ENCODE measurements at regions not wholly inside any gene's neighbourhood (a gene's known extent, or its start where the extent isn't known, plus 50 kb on each side); places are given as distances from the start of the nearest gene placed in this dataset.
"Not testable (repeated sequence)": the region's sequence is repeated elsewhere in the genome, so short reads cannot be mapped to it uniquely, and the experiment has no call there.

GRCh38 chr3:34676436-34676835 is 878.0 kb downstream of the PDCD6IP start:
- ChIA-PET POLR2A (no interaction called here), CTCF (no interaction called here)

- ChIA-PET CTCF (no interaction called here), POLR2A (no interaction called here)
These were observed 880.1 kb downstream of the PDCD6IP start for GRCh38 chr3:34678575-34678974.

- CTCF ChIA-PET, POLR2A ChIA-PET: not testable (repeated sequence)
These were observed 880.6 kb downstream of the PDCD6IP start for GRCh38 chr3:34679055-34679454.

- CTCF ChIA-PET = interaction anchor here (0.5 kb wide), 1 partner anchor 709 kb away, joined by 3 read pairs; no protein-coding TSS in a partner anchor
- POLR2A ChIA-PET = no interaction called here
These were observed 885.4 kb downstream of the PDCD6IP start for GRCh38 chr3:34683851-34684250.

GRCh38 chr3:34686541-34686940 is 888.1 kb downstream of the PDCD6IP start:
- POLR2A ChIA-PET = no interaction called here
- CTCF ChIA-PET = no interaction called here

GRCh38 chr3:34687671-34688070 is 889.2 kb downstream of the PDCD6IP start:
- POLR2A ChIA-PET = no interaction called here
- CTCF ChIA-PET = no interaction called here

GRCh38 chr3:34696831-34697230 is 898.4 kb downstream of the PDCD6IP start:
- ChIA-PET CTCF (interaction anchor here (0.6 kb wide), 1 partner anchor 311 kb away, joined by 3 read pairs; no protein-coding TSS in a partner anchor), POLR2A (no interaction called here)

GRCh38 chr3:34703053-34703452 is 904.6 kb downstream of the PDCD6IP start:
- POLR2A ChIA-PET = no interaction called here
- CTCF ChIA-PET = no interaction called here

- CTCF ChIA-PET = no interaction called here
- POLR2A ChIA-PET = no interaction called here
These were observed 914.3 kb upstream of the ARPP21 start for GRCh38 chr3:34724916-34725499.

- POLR2A ChIA-PET = no interaction called here
- CTCF ChIA-PET = no interaction called here
These were observed 913.6 kb upstream of the ARPP21 start for GRCh38 chr3:34725774-34726173.

- ChIA-PET CTCF (no interaction called here), POLR2A (no interaction called here)
These were observed 911.6 kb upstream of the ARPP21 start for GRCh38 chr3:34727700-34728099.

- ChIA-PET CTCF (no interaction called here), POLR2A (no interaction called here)
These were observed 897.2 kb upstream of the ARPP21 start for GRCh38 chr3:34742151-34742550.

- POLR2A ChIA-PET = no interaction called here
These were observed 880.6 kb upstream of the ARPP21 start for GRCh38 chr3:34758630-34759261.

GRCh38 chr3:34777386-34777785 is 861.9 kb upstream of the ARPP21 start:
- CTCF ChIA-PET = no interaction called here
- POLR2A ChIA-PET = no interaction called here

More at GRCh38 chr3:34758630-34759261, 880.6 kb upstream of the ARPP21 start:
- CTCF ChIA-PET = no interaction called here

- ChIA-PET POLR2A (no interaction called here), CTCF (no interaction called here)
These were observed 860.2 kb upstream of the ARPP21 start for GRCh38 chr3:34779092-34779491.

- ChIA-PET POLR2A (no interaction called here), CTCF (no interaction called here)
These were observed 859.0 kb upstream of the ARPP21 start for GRCh38 chr3:34780294-34780693.

- CTCF ChIA-PET = no interaction called here
- POLR2A ChIA-PET = no interaction called here
These were observed 858.4 kb upstream of the ARPP21 start for GRCh38 chr3:34780973-34781372.

GRCh38 chr3:34782871-34783270 is 856.5 kb upstream of the ARPP21 start:
- ChIA-PET POLR2A (no interaction called here), CTCF (no interaction called here)

- POLR2A ChIA-PET = no interaction called here
- CTCF ChIA-PET = no interaction called here
These were observed 855.4 kb upstream of the ARPP21 start for GRCh38 chr3:34783876-34784275.

- POLR2A ChIA-PET = no interaction called here
- CTCF ChIA-PET = no interaction called here
These were observed 846.3 kb upstream of the ARPP21 start for GRCh38 chr3:34793057-34793456.

GRCh38 chr3:34807611-34808010 is 831.7 kb upstream of the ARPP21 start:
- POLR2A ChIA-PET = no interaction called here
- CTCF ChIA-PET = no interaction called here

- POLR2A ChIA-PET = no interaction called here
- CTCF ChIA-PET = no interaction called here
These were observed 831.0 kb upstream of the ARPP21 start for GRCh38 chr3:34808287-34808686.
